Hepatocyte (in vitro differentiated cells): ENCODE measurements at regions not wholly inside any gene's neighbourhood (a gene's known extent, or its start where the extent isn't known, plus 50 kb on each side); places are given as distances from the start of the nearest gene placed in this dataset.

Source experiments
- EZH2 ChIP-seq: fragments of 200-600 bp; sonication (generic); IDR thresholded peaks from 2 replicates; pipeline ENCODE4 v1.6.1; 2016; ENCODE audit warnings: antibody characterized with exemption, mild to moderate bottlenecking, borderline replicate concordance
- EZH2phosphoT487 ChIP-seq: fragments of 200-600 bp; sonication (generic); IDR thresholded peaks from one replicate; pipeline ENCODE4 v1.6.1; 2018; ENCODE audit warnings: antibody characterized with exemption, mild to moderate bottlenecking, low read depth, moderate library complexity; ENCODE audit not compliant: unreplicated experiment, severe bottlenecking
- TF ChIP-seq, protein P1 (sequence below): fragments of 200-600 bp; sonication (generic); IDR thresholded peaks from 2 replicates; pipeline ENCODE4 v1.5.1; 2016; ENCODE audit warnings: antibody characterized with exemption, mild to moderate bottlenecking; ENCODE audit not compliant: poor library complexity

DNA sequence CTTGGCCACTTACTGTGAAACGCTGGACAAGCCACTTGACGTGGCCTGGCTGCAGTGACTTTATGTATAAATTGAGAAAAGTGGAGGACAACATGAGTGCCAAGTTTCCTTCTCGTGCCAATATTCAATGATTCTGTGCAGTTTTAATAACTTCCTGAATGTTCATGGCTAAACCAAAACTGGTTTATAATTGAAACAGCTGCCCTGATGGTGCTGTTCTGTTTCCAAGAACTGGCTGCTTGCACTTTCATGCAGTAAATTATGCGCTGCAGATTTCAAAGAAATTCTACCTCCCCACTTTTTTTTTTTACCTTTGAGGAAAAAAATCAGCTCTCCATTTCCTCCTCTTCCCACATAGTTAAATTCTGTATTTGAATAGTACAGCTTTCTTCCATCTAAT is 205.2 kb upstream of the CASK start:
- TF ChIP-seq EZH2phosphoT487 (no peak), EZH2 (no peak)
- TF ChIP-seq, protein P1, sequence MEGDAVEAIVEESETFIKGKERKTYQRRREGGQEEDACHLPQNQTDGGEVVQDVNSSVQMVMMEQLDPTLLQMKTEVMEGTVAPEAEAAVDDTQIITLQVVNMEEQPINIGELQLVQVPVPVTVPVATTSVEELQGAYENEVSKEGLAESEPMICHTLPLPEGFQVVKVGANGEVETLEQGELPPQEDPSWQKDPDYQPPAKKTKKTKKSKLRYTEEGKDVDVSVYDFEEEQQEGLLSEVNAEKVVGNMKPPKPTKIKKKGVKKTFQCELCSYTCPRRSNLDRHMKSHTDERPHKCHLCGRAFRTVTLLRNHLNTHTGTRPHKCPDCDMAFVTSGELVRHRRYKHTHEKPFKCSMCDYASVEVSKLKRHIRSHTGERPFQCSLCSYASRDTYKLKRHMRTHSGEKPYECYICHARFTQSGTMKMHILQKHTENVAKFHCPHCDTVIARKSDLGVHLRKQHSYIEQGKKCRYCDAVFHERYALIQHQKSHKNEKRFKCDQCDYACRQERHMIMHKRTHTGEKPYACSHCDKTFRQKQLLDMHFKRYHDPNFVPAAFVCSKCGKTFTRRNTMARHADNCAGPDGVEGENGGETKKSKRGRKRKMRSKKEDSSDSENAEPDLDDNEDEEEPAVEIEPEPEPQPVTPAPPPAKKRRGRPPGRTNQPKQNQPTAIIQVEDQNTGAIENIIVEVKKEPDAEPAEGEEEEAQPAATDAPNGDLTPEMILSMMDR, result no peak
